ACC112 (cell line): ENCODE measurements at regions not wholly inside any gene's neighbourhood (a gene's known extent, or its start where the extent isn't known, plus 50 kb on each side); places are given as distances from the start of the nearest gene placed in this dataset.

Experiments used
- H2AFZ ChIP-seq: fragments of 200-600 bp; sonication (generic); one replicate; pipeline ENCODE4 v1.6.0; 2017; ENCODE audit warnings: antibody characterized with exemption, low read length; ENCODE audit not compliant: unreplicated experiment
- H3K27ac ChIP-seq: fragments of 200-600 bp; sonication (generic); 2 replicates; pipeline ENCODE4 v1.5.1; 2014; ENCODE audit warnings: low read depth, mild to moderate bottlenecking, antibody characterized with exemption, low read length, moderate library complexity
- H3K27me3 ChIP-seq: fragments of 200-600 bp; sonication (generic); 2 replicates; pipeline ENCODE4 v1.6.1; 2014; ENCODE audit warnings: mild to moderate bottlenecking, antibody characterized with exemption, low read length, moderate library complexity, mixed read lengths; ENCODE audit not compliant: insufficient read depth
- H3K36me3 ChIP-seq: fragments of 200-600 bp; sonication (generic); 2 replicates; pipeline ENCODE4 v1.6.1; 2016; ENCODE audit warnings: mild to moderate bottlenecking, antibody characterized with exemption, low read length, moderate library complexity, mixed read lengths; ENCODE audit not compliant: insufficient read depth
- H3K4me1 ChIP-seq: fragments of 200-600 bp; sonication (generic); one replicate; pipeline ENCODE4 v1.6.1; 2016; ENCODE audit warnings: low read length, mixed read lengths; ENCODE audit not compliant: insufficient read depth, unreplicated experiment, control insufficient read depth
- H3K4me3 ChIP-seq: fragments of 200-600 bp; sonication (generic); 2 replicates; pipeline ENCODE4 v1.5.1; 2014; ENCODE audit warnings: mild to moderate bottlenecking, low read depth, low read length
- H3K79me2 ChIP-seq: fragments of 200-600 bp; sonication (generic); one replicate; pipeline ENCODE4 v1.6.0; 2016; ENCODE audit warnings: low read length; ENCODE audit not compliant: control insufficient read depth, unreplicated experiment, insufficient read depth

DNA sequence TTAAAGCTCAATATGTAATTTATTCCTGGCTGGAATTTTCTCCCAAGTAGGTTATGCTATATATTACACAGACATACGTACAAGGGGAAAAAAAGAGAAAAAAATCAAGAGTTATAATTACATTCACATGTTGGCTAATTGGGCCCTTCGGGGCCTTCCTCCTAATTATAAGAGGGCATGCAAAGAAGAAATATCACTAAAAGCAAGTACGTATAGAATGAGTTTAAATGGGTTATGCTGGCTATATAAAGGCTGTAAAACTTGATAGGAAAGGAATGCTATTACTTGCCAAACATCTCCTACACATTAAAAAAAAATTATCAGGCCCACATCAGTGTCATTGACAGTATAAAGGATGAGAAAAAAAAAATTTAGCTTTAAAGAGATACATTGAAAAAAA lies 1396.1 kb upstream of the ADGRL4 start:
- H2AFZ ChIP-seq, result no peak overlapping the region
- no peaks in the 10 kb centered on the region for H3K79me2 ChIP-seq
- H3K36me3 ChIP-seq, result no peaks in the 10 kb centered on the region
- no peaks in the 10 kb centered on the region for H3K27me3 ChIP-seq
- H3K4me3 ChIP-seq, result no peak overlapping the region
- H3K4me1 ChIP-seq, result no peaks in the 10 kb centered on the region
- no peak overlapping the region for H3K27ac ChIP-seq

DNA sequence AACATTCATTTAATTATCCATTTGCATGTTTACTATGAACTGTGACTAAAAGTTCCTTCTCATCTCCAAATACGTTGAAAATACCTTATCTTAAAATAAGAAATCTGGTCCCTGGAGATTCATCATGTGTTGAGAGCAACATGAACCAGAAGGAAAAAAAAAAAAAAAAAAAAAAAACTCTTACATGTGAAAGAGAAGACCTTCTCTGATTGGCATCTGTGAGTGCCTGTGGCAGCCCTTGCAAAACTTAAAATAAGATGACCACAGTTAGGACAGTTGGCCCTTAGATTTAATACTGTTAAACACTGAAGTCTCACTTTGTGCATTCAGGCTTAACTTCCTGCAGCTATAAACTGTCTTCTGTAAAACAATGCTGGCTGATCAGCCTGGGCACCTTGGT lies 1395.2 kb upstream of the ADGRL4 start:
- no peaks in the 10 kb centered on the region for H3K27me3 ChIP-seq
- no peak overlapping the region for H3K4me3 ChIP-seq
- no peak overlapping the region for H3K27ac ChIP-seq
- H2AFZ ChIP-seq, result no peak overlapping the region
- H3K79me2 ChIP-seq, result no peaks in the 10 kb centered on the region
- no peaks in the 10 kb centered on the region for H3K4me1 ChIP-seq
- H3K36me3 ChIP-seq, result no peaks in the 10 kb centered on the region

DNA sequence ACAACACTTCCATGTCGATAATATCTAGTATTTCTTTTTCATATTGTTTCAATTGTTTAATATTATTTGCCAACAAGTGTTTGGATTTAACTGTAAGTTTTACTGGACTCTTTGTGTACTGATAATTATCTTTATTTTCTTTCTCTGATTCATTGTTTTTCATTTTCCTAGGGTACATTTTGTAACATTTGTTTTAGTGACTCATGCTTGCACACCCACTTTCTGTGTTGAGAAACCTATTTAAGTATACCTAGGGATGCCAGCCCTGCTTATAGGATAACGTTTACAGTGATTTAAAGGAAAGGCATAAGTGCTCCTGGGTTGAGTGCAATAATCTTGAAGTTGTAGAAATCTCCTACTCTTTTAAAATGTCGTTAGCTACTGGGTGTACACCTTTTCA lies 1386.0 kb upstream of the ADGRL4 start:
- Histone ChIP-seq H3K4me1 (peaks cover 16% of the 10 kb centered on the region), H3K36me3 (no peaks in the 10 kb centered on the region), H2AFZ (no peak overlapping the region), H3K27ac (peak overlapping the region; percentile 63), H3K4me3 (peak overlapping the region; percentile 17; the same call in 1 of the 2 replicates), H3K27me3 (no peaks in the 10 kb centered on the region), H3K79me2 (no peaks in the 10 kb centered on the region)

DNA sequence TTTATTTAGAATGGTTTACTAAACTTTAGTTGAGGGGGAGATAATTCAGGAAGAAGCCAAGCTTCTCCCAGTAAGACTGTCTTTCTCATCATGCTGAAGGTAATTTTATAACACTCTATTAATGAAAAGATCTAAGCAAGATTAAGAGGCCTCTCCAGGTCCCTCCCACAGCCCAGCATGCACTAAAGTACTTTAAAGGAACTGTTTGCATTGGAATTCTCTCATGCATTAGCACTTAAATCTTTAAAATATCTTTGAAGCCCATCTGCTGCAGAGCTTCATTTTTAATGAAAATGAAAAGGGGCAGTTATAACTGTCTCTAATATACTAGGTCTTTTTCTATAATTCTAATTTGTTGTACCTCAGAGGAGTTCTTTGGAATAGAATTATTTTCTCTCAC lies 1379.1 kb upstream of the ADGRL4 start:
- Histone ChIP-seq H3K27ac (no peak overlapping the region), H3K27me3 (no peaks in the 10 kb centered on the region), H2AFZ (no peak overlapping the region), H3K79me2 (no peaks in the 10 kb centered on the region), H3K36me3 (no peaks in the 10 kb centered on the region), H3K4me1 (peaks cover 8% of the 10 kb centered on the region), H3K4me3 (no peak overlapping the region)

DNA sequence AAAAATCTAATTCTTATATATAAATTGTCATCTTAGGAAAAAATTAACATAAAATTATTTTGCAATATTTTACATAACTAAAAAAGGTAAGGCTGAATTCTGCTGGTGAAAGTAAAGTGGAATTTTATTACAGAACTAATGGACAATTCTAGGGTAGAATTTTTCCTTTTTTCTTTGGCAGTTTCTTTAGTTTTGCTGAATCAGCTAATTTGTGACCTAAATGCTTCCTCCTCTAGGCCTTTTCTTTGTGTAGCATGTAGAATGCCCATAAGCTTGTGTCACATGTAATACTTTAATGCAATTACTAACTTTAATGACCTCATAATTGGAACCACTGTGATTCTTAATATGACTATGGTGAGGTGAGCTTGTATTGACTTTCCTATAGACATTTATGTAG lies 1378.4 kb upstream of the ADGRL4 start:
- Histone ChIP-seq H3K27ac (no peak overlapping the region), H3K36me3 (no peaks in the 10 kb centered on the region), H3K4me3 (no peak overlapping the region), H3K79me2 (no peaks in the 10 kb centered on the region), H3K27me3 (no peaks in the 10 kb centered on the region), H3K4me1 (peaks cover 8% of the 10 kb centered on the region), H2AFZ (no peak overlapping the region)

DNA sequence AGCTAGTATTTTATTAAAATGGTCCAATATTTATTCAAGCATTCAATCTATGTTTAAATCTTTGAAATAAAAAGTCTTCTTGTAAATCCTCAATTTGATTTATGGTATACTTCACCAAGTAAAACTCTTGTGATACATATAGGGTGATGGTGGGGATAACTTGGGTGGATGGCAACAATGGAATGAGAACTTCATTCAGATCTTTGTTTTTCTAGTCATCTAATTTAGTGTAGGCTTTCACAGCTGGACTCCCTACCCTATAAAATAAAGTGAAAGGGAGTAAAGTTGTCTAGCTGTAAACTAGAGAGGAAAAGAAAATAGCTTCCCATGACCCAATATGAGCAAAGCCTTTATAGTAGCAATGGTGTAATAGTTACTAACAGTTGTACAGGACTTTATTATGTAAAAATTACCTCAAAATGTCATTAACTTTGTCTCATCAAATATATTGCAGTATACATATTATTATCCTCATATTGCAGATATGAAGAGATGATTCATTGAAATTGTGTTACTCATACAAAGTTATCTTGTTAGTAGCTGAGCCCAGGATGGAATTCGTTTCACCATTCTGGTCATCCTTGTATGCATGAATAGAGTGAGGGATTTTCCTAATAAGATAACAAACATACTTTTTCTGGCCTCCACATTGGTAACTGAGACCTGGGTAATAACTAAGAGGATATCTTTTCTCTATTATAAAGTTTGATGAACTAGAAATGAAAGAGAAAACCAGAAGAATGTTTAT lies 1377.7 kb upstream of the ADGRL4 start:
- Histone ChIP-seq H3K79me2 (no peaks in the 10 kb centered on the region), H3K4me3 (no peak overlapping the region), H3K36me3 (no peaks in the 10 kb centered on the region), H2AFZ (no peak overlapping the region), H3K27ac (no peak overlapping the region), H3K4me1 (peaks cover 8% of the 10 kb centered on the region), H3K27me3 (no peaks in the 10 kb centered on the region)

DNA sequence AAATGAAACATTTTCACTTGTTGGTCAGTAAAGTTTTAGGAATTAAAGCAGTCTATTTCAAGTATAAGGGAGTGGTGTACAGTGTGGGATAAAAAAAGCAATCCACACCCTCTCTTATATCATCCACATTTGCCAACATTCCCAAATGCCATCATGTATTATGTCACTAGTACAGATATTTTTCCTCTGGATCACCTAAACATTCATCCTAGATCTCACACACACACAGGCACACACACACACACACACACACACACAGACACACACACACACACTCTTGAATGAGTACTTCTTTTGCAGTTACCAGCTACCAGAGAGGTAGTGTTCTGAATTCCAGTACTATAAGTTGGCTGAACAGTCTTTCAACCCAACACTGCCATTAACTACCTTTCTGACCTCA lies 1369.1 kb upstream of the ADGRL4 start:
- H3K27ac ChIP-seq, result peak overlapping the region; percentile 63
- peaks cover 30% of the 10 kb centered on the region for H3K4me1 ChIP-seq
- H3K36me3 ChIP-seq, result no peaks in the 10 kb centered on the region
- no peak overlapping the region for H3K4me3 ChIP-seq
- H3K79me2 ChIP-seq, result no peaks in the 10 kb centered on the region
- no peaks in the 10 kb centered on the region for H3K27me3 ChIP-seq
- peak overlapping the region; percentile 14 for H2AFZ ChIP-seq

DNA sequence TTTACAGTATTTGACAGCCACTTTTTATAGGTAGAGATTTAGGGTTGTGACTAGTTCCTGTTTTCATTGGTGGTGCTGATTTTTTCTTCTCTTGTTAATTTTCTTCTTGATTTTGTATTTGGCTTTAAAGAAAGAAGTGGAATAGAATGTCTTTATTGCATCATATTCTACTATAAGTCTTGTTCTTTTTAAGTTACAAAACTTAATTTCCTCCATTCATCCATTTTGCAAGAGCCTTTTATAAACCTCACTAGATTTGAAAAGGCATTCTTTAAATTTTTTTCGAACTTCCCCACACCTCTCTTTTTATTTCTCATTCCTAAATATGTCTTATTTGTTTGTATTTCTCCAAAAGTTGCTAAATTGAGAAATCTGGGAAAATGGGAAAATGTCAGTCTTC lies 1368.6 kb upstream of the ADGRL4 start:
- H2AFZ ChIP-seq, result no peak overlapping the region
- H3K4me3 ChIP-seq, result no peak overlapping the region
- no peaks in the 10 kb centered on the region for H3K79me2 ChIP-seq
- H3K36me3 ChIP-seq, result no peaks in the 10 kb centered on the region
- peak overlapping the region; percentile 63 for H3K27ac ChIP-seq
- no peaks in the 10 kb centered on the region for H3K27me3 ChIP-seq
- peaks cover 30% of the 10 kb centered on the region for H3K4me1 ChIP-seq

DNA sequence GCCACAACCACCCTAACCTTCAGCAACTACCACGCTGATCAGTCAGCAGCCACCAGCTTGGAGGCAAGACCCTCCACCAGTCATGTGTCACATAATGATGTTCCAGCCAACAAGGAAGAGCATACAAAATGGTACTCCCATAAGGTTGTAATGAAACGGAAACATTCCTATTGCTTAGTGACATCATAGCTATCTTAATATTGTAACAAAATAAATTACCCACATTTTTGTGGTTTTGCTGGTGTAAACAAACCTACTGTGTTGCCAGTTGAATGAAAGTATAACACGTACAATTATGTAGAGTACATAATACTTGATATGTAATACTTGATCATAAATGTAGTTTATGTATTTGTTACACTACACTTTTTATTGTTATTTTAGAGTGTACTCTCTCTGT lies 1363.2 kb upstream of the ADGRL4 start:
- Histone ChIP-seq H3K27ac (no peak overlapping the region), H2AFZ (no peak overlapping the region), H3K36me3 (no peaks in the 10 kb centered on the region), H3K4me1 (peaks cover 16% of the 10 kb centered on the region), H3K4me3 (no peak overlapping the region), H3K27me3 (no peaks in the 10 kb centered on the region), H3K79me2 (no peaks in the 10 kb centered on the region)

DNA sequence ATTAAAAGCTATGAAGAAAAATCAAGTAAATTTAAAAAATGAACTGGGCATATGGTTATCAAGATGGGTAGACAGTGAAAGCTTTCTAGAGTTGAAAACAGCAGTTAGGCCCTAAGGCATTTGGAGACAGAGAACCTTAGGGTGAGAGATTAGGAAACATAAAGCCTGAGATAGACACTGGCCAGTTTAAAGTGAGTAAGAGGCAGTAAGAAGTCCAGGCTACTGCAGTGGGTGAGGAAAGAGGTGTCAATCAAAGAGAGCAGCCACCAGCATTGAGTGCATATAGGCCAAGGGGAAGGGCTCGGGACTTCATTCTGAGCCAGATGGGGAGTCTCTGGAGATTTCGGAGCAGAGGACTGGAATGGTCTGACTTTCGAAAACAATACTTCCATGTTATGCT lies 1360.5 kb upstream of the ADGRL4 start:
- Histone ChIP-seq H3K4me3 (no peak overlapping the region), H2AFZ (no peak overlapping the region), H3K27ac (no peak overlapping the region), H3K4me1 (no peaks in the 10 kb centered on the region), H3K79me2 (no peaks in the 10 kb centered on the region), H3K36me3 (no peaks in the 10 kb centered on the region), H3K27me3 (no peaks in the 10 kb centered on the region)

DNA sequence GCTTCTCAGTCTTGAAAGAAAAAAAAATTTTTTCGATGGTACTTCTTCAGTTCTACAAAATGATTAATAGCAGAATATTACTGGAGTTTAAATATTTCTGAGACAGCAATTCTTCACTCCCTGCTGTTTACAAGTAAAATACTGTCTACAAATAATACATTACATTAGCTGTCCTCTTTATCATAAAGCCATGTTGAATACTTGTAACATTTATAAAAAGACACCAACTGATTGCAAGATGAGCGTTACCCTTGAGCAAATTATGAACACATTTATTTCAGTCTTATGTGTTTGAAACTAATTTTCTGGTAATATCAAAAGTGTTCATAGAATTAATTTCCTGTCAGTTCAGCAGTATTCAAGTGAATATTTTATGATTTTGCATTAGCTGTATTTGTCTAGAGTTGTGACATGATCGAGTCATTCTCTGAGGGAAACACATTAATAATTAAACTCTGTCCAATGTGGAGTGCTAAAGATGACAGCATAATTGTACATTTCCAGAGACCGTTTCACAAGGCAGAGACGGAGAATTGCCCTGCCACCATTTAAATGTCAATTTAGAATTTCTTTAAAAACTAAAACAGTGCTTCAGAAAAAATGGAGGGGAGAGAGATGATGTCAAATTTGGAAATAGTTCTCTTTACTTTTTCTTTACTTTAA lies 1359.0 kb upstream of the ADGRL4 start:
- no peak overlapping the region for H3K4me3 ChIP-seq
- no peak overlapping the region for H3K27ac ChIP-seq
- H2AFZ ChIP-seq, result no peak overlapping the region
- no peaks in the 10 kb centered on the region for H3K4me1 ChIP-seq
- H3K79me2 ChIP-seq, result no peaks in the 10 kb centered on the region
- no peaks in the 10 kb centered on the region for H3K36me3 ChIP-seq
- H3K27me3 ChIP-seq, result no peaks in the 10 kb centered on the region
